ENCODE measurements at regions not wholly inside any gene's neighbourhood (a gene's known extent, or its start where the extent isn't known, plus 50 kb on each side); places are given as distances from the start of the nearest gene placed in this dataset.
"Not testable (repeated sequence)": the region's sequence is repeated elsewhere in the genome, so short reads cannot be mapped to it uniquely, and the experiment has no call there.

DNA sequence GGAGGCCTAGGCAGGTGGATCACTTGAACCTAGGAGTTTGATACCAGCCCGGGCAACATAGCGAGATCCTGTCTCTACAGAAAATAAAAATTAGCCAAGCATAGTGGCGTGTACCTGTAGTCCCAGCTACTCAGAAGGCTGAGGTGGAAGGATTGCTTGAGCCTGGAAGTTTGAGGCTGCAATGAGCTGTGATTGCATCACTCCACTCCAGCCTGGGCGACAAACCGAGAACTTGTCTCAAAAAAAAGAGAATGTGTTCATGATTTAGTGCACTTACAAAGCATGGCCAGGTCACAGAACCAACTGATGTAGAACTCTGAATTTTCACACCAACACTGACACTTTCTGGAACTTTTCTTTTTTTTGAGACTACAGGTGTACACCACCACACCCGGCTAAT lies 182.7 kb downstream of the ZFP64 start:
- DNase-seq (ENCODE audit: low spot score), result no peak

DNA sequence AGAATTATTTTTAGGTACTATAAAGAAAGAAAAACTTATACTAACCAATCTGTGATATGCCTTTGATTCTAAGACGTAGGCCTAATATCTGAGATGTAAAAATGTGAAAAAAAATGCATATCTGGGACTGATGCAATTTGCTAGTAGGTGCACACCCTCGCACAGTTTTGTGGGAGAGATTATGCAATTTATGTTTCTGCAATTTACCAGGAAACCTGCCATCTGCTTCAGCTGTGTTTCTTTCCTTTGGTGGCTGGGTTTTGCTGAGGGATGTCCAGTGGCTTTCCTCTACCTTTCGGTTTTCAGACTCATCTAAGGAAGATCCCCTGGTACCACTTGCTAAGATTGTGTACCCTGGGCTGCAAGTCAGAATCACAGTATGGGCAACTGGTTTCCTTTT lies 186.9 kb downstream of the ZFP64 start:
- DNase-seq (ENCODE audit: low spot score), result no peak

DNA sequence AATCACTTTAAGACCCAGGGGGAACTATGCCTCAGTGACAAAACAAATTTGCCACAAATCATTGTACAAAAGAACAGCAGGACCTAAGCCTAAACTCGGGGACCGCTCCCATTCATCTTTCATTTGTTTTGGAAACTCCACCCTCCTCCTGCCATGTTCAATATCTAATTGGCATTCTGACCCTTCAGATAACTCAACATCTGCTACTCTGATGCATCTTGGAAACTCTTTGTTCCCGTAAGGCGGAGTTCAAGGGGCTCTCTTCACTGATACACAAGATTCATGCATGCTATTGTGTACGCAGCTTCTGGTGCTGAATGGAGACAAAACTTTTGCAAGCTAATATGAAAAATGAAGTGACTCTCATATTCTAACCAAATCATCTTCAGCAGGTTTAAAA lies 187.6 kb downstream of the ZFP64 start:
- DNase-seq (ENCODE audit: low spot score), result no peak

DNA sequence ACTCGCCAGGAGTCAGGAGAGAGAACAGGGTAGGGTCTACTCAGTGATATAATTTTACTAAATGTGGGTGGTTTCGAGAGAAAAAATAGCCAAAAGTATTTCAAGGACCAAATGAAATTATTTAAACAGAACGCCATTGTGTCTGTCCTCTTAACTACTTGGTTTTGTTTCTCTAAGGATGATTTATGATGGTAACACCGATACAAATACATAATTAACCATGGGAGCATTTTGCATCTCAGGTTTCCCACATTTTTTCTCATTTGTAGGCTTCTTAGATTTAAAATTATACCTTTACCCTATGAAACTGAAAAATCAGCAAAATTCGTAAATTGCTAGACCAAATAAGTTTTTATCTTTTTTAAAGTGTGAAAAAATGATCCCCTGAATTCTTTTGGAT lies 188.2 kb downstream of the ZFP64 start:
- DNase-seq (ENCODE audit: low spot score), result no peak

DNA sequence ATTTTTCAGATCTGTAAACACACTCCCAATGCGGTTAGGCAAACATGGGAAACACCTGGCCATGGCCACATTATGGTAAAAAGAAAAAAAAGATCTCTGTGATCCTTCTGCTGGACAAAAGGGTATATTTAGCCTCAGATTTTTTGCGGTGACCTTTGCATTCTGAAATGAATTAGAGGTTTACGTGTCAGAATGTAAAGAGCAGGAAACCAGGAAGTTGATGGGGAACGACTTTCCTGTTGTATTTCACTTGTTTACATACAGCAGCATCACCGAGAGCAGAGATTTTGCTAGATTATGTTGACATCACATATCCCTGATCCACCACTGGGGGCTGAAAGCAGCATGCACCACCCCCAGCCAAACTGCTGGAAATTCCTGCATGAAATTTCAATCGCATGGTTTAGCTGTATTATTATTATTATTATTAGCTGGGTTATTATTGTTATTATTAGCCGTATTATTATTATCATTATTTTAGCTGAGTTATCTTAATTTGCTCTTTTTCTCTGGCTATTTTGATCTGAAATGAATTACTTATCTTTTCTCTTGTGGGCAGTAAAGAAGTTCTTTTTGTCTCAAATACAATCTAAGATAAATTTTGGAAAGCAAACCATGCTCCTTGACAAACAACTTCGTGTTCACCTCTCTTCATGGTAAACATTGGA lies 189.4 kb downstream of the ZFP64 start:
- DNase-seq (ENCODE audit: low spot score), result no peak

DNA sequence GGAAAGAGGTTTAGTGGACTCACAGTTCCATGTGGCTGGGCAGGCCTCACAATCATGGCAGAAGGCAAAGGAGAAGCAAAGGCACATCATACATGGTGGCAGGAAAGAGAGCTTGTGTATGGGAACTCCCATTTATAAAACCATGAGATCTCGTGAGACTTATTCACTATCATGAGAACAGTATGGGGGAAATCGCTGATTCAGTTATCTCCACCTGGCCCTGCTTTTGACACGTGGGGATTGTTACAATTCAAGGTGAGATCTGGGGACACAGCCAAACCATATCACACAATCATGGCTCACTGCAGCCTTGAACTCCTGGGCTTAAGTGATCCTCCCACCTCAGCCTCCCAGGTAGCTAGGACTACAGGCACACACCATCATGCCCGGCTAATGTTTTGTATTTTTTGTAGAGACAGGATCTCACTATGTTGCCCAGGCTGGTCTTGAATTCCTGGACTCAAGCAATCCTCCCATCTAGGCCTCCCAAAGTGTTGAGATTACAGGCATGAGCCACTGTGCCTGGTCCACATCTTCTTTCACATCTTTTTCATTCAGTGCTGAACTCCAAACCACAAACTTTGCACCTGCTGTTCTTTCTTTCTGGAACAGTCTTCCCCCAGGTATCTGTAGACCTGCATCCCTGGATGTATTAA lies 194.2 kb downstream of the ZFP64 start:
- DNase-seq (ENCODE audit: low spot score), result not testable (repeated sequence)

DNA sequence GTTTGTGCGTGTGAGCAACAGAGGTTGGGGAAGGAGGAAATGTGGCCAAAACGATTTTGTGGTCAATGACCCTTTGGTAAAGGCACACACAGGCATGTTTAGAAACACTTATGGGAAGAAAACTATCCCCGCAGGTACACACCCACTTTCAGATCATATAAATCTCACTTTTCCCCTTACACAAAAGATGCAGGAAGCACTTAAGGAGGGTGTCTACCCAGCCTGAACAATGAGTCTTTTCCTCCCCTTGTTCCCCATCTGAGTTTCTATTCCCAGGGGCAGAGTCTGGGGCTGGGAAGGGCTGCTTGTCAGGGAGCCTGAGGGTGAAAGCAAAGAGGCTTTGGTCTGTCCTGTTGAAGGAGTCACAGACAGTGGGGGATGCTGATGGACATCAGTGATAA lies 193.2 kb upstream of the SALL4 start:
- no peak for DNase-seq (ENCODE audit: low spot score)

DNA sequence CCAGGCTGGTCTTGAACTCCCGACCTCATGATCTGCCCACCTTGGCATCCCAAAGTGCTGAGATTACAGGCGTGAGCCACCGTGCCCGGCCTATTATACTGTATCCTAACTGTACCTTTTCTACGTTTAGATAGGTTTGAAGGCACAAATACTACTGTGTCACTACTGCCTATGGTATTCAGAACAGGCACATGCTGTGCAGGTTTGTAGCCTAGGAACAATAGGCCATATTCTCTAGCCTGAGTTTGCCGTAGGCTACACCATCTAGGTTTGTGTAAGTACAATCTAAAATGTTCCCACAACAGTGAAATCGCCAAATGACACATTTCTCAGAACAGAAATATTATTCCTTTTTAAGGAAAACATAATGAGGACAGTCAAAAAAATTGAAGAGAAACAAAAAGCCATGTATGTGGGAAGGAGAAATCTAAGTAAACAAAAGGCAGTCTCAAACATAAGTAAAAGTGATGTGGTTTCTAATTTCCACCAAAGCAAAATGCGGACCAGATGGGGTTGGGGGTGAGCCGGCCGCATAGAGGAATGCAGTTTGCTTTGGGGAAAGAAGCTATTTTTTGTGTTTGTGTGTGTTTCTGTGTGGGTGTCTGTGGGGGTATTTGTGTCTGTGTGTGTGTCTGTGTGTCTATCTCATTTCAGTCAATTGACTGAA lies 192.6 kb upstream of the SALL4 start:
- no peak for DNase-seq (ENCODE audit: low spot score)

DNA sequence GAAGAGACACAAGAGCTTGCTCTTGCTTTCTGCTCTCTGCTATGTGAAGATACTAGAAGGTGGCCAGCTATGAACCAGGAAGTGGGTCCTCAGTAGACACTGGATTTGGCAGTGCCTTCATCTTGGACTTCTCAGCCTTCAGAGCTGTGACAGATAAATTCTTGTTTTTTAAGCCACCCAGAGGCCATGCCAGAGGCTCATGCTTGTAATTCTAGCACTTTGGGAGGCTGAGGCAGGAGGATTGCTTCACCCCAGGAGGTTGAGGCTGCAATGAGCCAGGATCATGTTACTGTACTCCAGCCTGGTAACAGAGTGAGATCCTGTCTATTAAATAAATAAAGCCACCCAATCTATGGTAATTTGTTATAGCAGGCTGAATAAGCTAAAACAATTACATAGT lies 185.5 kb upstream of the SALL4 start:
- no peak for DNase-seq (ENCODE audit: low spot score)

DNA sequence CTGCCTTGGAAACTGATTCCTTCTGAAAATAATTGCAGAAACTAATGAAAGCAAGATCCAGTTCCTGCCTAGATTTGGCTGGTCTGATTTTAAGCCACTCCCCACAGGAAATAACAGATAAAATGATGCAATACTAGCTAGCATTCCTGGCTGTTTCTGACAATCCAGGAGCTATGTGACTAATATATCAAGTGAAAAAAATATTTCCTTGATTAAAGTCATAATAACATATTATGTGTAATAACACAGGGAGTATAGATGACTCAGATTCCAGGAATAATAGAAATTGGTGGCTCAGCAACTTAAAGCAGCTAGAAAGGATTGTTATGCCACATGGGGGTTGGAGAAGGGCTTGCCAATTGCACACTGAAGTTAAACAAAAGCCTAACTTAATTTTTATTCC lies 182.7 kb upstream of the SALL4 start:
- peak; percentile 97 for DNase-seq (ENCODE audit: low spot score)

DNA sequence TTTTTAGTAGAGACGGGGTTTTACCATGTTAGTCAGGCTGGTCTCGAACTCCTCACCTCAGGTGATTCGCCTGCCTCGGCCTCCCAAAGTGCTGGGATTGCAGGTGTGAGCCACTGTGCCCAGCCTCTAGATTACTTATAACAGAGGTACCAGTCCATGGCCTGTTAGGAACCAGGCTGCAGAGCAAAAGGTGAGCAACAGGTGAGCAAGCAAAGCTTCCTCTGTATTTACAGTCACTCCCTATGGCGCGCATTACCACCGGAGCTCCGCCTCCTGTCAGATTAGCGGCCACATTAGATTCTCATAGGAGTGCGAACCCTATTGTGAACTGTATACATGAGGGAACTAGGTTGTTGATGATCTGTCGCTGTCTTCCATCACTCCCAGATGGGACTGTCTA lies 178.0 kb upstream of the SALL4 start:
- no peak for DNase-seq (ENCODE audit: low spot score)

DNA sequence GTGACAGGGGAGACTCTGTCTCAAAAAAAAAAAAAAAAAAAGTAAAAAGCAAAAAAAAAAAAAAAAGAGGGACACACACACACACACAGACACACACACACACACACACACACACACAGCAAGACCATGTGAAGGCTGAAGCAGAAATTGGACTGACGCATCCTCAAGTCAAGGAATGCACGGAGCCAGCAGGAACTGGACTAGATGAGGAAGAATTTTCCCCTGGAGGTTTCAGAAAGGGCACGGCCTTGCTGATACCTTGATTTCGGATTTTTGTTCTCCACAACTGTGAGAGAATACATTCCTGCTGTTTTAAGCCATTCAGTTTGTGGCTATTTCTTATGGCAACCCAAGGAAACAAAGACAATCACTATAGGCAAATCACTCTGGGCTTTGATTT lies 176.9 kb upstream of the SALL4 start:
- DNase-seq (ENCODE audit: low spot score), result no peak

DNA sequence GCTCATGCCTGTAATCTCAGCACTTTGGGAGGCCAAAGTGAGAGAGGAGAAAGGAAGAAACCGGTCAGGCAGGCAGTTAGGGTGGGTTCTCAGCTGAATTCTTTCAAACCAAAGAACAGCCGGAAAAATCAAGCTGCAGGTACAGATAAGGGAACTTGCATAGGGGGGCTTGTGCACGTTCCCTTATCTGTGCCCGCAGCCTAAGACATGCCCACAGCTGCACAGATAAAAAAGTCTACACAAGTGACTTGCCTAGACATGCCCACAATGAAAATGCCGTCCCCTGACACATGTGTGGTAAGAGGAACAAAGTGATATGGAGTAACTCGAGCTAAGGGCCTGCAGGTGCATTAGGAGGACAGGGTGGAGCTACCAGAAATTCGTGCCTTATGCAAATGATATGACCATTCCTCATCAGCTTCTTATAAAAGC lies 175.8 kb upstream of the SALL4 start:
- DNase-seq (ENCODE audit: low spot score), result no peak

DNA sequence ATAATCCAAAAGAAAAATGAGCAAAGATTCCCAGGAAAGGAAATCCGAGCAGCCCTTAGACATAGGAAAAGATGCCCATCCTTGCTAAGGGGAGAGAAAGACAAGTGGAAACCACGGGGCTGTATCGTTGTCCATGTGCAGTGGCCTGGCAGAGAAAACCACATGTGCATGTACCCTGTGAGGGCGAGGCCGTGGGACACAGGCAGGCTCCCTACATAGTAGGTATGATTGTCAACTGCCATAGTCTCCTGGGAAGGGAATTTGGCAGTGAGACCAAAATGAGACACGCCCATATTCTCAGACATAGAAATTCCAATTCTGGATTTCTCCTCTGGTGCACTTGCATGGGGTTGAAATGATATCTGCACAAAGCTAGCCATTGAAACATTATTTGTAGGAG lies 169.7 kb upstream of the SALL4 start:
- no peak for DNase-seq (ENCODE audit: low spot score)

DNA sequence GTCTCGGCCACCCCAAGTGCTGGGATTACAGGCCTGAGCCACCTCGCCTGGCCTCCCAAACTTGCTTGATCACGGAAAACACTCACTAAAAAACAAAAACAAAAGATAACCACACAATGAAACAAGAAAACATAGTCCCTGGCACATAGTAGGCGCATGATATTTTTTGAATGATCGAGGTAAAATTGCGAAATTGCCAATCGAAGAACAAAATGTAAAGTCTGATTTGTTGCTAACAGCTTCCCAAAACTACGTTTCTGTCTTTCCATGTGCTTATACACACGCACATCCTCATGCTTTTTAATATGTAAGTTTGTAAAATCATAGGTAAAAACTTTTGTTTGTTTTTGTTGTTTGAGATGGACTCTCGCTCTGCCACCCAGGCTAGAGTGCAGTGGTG lies 168.5 kb upstream of the SALL4 start:
- no peak for DNase-seq (ENCODE audit: low spot score)

DNA sequence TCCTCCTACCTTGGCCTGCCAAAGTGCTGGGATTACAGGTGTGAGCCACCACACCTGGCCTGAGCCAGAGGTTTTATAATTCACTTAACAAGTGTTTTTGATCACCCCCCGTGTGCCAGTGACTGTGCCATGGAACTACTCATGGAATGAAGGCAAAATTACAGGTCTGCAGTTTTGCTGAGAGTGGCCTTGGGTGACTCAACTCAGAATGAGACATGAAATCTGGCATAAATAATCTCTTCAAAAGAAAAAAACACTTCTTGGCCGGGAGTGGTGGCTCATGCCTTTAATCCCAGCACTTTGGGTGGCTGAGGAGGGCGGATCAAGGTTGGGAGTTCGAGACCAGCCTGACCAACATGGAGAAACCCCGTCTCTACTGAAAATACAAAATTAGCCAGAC lies 166.9 kb upstream of the SALL4 start:
- DNase-seq (ENCODE audit: low spot score), result no peak

DNA sequence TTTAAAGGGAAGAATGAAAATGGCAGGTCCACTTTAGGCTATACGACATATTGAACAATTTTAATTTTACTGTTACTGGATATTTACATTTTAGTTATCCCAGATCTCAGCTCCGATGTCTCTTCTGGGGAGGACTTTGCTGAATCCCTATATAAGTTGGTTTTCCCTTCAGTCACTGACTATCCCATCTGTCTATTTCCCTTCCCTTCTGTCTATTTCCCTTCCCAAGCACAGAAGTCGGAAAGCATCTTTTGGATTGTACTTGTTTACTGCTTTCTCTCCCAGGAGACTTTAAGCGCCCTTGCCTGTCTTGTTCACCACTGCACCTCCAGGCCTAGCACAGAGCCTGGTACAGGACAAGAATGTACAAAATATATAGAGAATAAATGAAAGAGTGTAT lies 165.8 kb upstream of the SALL4 start:
- DNase-seq (ENCODE audit: low spot score), result no peak

DNA sequence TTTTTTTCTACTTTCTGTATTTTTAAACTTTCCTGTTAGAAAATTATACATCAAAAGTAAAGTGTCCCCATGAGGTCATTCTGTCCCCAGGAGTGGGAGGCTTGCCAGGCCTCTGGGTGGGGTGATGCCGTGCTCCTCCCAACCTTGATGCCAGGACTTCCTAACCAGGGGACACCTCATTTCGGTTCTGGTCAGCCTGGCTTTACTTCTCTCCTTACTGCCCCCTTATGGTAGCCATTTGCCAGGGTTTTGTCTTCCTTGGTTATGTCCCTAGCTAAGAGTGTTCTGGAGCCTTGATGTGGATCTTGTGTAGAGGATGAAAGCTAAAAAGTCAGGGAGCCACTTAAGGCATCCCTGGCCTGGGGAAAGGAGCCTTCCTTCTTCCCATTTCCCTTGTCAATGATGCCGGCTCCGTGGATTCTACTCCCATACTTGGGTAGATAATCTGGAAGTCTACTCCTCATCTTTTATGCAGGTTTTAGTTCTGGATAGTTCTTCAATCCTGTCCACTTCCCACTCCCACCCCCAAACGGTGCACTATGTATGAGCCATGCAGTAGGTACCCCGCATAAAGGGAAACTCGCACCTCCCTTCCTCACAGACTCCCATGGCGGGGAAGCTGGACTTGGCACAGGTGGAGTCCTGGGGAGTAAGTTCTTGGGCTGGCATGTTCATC lies 164.1 kb upstream of the SALL4 start:
- peak; percentile 69 for DNase-seq (ENCODE audit: low spot score)

DNA sequence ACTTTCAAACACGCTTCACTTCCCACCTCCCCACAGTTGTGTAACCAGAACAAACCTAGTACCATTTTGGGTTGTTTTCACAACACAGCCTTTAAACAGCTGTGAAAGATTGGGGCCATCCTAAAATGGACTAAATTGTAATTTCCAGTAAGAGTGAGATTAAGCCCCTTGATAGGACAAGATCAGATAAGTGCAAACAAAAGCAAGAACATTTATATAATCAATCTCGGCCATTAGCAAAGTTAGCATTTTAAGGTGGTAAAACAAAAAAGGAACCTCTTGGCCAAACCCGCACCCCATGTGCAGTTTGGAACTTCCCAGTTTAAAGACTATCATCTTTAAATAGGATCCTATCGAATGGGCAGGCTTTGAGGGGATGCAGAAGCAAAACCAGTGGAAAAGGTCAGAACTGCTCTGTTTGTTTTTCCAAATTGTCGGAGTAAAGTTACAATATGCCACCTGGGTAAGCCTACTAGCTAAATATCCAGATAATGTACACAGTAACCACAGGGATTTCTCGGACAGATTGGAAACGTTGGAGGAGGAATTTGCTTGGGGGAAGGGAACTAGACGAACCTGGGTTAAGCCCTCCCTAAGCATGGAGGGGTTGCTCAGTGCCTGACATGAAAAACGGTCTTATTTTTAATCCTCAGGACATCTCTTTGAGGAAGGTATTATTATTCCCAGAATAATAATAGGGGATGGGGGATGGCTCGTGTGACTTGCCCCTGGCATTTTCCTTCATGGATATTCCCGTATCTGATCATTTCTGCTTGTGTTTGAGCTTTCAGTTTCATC lies 159.8 kb upstream of the SALL4 start:
- no peak for DNase-seq (ENCODE audit: low spot score)

DNA sequence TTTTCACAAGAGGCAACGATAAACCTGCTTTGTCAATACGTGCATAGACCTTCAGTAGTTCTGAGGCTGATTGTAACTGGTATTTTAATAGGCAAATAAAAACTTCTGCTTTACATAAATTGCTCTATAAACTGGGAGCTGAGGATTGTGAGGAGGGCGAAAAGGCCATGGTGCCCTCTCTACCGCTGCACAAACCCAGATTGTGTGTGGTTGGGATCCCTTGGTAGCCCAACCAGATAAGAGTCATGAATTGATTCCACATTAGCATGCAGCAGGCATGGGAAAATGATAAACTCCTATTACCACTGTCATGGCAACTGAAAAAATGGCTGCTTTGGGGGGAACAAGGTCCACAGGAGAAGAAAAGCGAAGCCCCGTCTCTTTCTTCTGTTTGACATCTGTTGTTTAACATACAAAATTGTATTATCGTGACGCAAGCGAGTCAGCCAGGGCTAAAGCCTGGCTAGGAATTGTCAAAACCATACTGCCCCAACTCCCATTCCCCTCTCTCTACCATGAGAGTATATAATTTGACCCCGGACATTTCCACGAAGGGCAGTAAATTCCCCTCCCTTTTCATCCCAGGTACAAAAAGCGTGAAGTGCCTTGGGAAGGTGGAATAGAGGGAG lies 157.8 kb upstream of the SALL4 start:
- DNase-seq (ENCODE audit: low spot score), result no peak

DNA sequence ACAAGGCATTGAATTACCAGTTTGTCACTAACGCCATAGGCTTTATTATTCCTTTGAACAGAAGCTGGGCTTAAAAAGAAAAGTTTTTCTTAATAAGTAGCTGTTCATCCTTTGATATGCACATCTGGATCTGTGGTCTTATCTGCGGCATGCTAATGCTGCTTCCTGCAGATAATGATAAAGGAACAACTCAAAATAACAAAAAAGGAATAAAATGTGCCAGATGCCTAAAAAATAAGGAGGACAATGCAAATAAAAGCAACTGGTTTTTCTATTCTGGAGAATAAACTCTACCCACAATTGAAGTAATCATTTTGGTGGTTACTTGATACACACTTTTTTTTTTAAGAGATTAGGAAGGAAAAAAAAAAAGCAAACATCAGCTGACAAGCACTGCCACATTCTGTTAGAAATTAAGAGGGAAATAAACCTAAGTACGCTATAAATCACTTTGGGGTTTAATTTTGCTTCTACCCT lies 156.8 kb upstream of the SALL4 start:
- DNase-seq (ENCODE audit: low spot score), result no peak
